ENCODE measurements at regions not wholly inside any gene's neighbourhood (a gene's known extent, or its start where the extent isn't known, plus 50 kb on each side); places are given as distances from the start of the nearest gene placed in this dataset.

DNA sequence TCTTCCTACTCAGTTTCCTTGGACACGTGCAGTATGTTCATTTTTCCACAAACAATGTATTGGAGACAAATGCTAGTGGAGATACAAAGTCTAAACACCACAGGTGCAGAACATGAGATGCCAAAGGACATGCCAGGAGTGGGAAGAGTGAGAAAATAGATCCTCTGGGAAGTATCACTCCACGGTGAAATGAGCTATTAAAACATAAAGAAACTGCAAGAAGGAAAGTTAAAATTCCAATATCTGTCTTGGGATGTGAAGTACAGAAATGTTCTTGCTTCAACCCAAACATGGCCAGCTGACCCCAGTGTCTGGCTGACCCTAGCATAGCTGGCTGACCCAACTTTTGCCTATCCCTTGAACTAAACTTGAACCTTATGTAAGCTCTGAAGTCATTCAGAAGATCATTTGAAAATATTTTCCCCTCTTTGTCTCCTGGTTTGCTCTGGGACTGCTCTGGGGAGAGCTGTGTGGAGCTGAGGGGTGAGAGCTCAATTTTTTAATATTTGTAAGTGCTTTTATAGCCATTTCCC, 59.5 kb downstream of the FZD1 start:
- no peak for TF ChIP-seq CREB1 (IDR thresholded peaks at IDR 0.05; ENCODE audit: low read depth)
- TF ChIP-seq RAD21 (IDR thresholded peaks at IDR 0.05; ENCODE audit: low read depth) = no peak
- TF ChIP-seq, protein P1, sequence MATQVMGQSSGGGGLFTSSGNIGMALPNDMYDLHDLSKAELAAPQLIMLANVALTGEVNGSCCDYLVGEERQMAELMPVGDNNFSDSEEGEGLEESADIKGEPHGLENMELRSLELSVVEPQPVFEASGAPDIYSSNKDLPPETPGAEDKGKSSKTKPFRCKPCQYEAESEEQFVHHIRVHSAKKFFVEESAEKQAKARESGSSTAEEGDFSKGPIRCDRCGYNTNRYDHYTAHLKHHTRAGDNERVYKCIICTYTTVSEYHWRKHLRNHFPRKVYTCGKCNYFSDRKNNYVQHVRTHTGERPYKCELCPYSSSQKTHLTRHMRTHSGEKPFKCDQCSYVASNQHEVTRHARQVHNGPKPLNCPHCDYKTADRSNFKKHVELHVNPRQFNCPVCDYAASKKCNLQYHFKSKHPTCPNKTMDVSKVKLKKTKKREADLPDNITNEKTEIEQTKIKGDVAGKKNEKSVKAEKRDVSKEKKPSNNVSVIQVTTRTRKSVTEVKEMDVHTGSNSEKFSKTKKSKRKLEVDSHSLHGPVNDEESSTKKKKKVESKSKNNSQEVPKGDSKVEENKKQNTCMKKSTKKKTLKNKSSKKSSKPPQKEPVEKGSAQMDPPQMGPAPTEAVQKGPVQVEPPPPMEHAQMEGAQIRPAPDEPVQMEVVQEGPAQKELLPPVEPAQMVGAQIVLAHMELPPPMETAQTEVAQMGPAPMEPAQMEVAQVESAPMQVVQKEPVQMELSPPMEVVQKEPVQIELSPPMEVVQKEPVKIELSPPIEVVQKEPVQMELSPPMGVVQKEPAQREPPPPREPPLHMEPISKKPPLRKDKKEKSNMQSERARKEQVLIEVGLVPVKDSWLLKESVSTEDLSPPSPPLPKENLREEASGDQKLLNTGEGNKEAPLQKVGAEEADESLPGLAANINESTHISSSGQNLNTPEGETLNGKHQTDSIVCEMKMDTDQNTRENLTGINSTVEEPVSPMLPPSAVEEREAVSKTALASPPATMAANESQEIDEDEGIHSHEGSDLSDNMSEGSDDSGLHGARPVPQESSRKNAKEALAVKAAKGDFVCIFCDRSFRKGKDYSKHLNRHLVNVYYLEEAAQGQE (IDR thresholded peaks at IDR 0.05; ENCODE audit: low read depth) = no peak
- TF ChIP-seq FOXM1 (IDR thresholded peaks at IDR 0.05; ENCODE audit: borderline replicate concordance, low read depth) = no peak
- no peak for TF ChIP-seq YY1 (IDR thresholded peaks at IDR 0.05; ENCODE audit: low read depth)
- TF ChIP-seq, protein P2, sequence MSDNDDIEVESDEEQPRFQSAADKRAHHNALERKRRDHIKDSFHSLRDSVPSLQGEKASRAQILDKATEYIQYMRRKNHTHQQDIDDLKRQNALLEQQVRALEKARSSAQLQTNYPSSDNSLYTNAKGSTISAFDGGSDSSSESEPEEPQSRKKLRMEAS (IDR thresholded peaks at IDR 0.05) = no peak
- TF ChIP-seq, protein P3, sequence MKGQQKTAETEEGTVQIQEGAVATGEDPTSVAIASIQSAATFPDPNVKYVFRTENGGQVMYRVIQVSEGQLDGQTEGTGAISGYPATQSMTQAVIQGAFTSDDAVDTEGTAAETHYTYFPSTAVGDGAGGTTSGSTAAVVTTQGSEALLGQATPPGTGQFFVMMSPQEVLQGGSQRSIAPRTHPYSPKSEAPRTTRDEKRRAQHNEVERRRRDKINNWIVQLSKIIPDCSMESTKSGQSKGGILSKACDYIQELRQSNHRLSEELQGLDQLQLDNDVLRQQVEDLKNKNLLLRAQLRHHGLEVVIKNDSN (IDR thresholded peaks at IDR 0.05) = no peak
- TF ChIP-seq EGR1 (IDR thresholded peaks at IDR 0.05) = no peak
- no peak for TF ChIP-seq EP300 (IDR thresholded peaks at IDR 0.05; ENCODE audit: borderline replicate concordance)
- TF ChIP-seq CEBPB (IDR thresholded peaks at IDR 0.05) = no peak
- TF ChIP-seq NFIC (IDR thresholded peaks at IDR 0.05) = no peak
- no peak for TF ChIP-seq TAF1 (IDR thresholded peaks at IDR 0.05; ENCODE audit: low read depth)
- no peak for TF ChIP-seq TCF12 (IDR thresholded peaks at IDR 0.05; ENCODE audit: low read depth)

Data from Ishikawa (cell line).